ENCODE measurements at regions not wholly inside any gene's neighbourhood (a gene's known extent, or its start where the extent isn't known, plus 50 kb on each side); places are given as distances from the start of the nearest gene placed in this dataset.

- no peak for DNase-seq (ENCODE audit: low read depth)
- no peak overlapping the region for H3K4me3 ChIP-seq (ENCODE audit: low read depth, low read length)
- no peak for TF ChIP-seq CTCF (IDR thresholded peaks at IDR 0.05; ENCODE audit: low read depth, low read length, missing control alignments)
These were observed 135.1 kb downstream of the ID4 start for GRCh38 chr6:19972221-19972620.

GRCh38 chr6:19976411-19977129 is 139.4 kb downstream of the ID4 start:
- no peak for DNase-seq (ENCODE audit: low read depth)
- no peak for TF ChIP-seq CTCF (IDR thresholded peaks at IDR 0.05; ENCODE audit: low read depth, low read length, missing control alignments)
- no peak overlapping the region for H3K4me3 ChIP-seq (ENCODE audit: low read depth, low read length)

- DNase-seq (ENCODE audit: low read depth), result no peak
- H3K4me3 ChIP-seq (ENCODE audit: low read depth, low read length), result no peak overlapping the region
- TF ChIP-seq CTCF (IDR thresholded peaks at IDR 0.05; ENCODE audit: low read depth, low read length, missing control alignments), result no peak
These were observed 141.9 kb downstream of the ID4 start for GRCh38 chr6:19979059-19979458.

GRCh38 chr6:19979986-19980385 is 142.8 kb downstream of the ID4 start:
- H3K4me3 ChIP-seq (ENCODE audit: low read depth, low read length), result no peak overlapping the region
- DNase-seq (ENCODE audit: low read depth), result no peak
- TF ChIP-seq CTCF (IDR thresholded peaks at IDR 0.05; ENCODE audit: low read depth, low read length, missing control alignments), result no peak

- DNase-seq (ENCODE audit: low read depth), result no peak
- no peak overlapping the region for H3K4me3 ChIP-seq (ENCODE audit: low read depth, low read length)
- no peak for TF ChIP-seq CTCF (IDR thresholded peaks at IDR 0.05; ENCODE audit: low read depth, low read length, missing control alignments)
These were observed 146.2 kb downstream of the ID4 start for GRCh38 chr6:19983374-19983773.

GRCh38 chr6:19986691-19987438 is 149.7 kb downstream of the ID4 start:
- TF ChIP-seq CTCF (IDR thresholded peaks at IDR 0.05; ENCODE audit: low read depth, low read length, missing control alignments), result no peak
- H3K4me3 ChIP-seq (ENCODE audit: low read depth, low read length), result no peak overlapping the region
- DNase-seq (ENCODE audit: low read depth), result no peak

Measured in GM12864 (cell line).